AG09309 (cell line): ENCODE measurements at regions not wholly inside any gene's neighbourhood (a gene's known extent, or its start where the extent isn't known, plus 50 kb on each side); places are given as distances from the start of the nearest gene placed in this dataset.

Source experiments
- DNase-seq: peaks from one replicate; pipeline ENCODE4 v3.0.0-alpha.2; 2010; ENCODE audit warnings: low read depth
- H3K4me3 ChIP-seq: 2 replicates; pipeline ENCODE4 v1.5.1; 2011; ENCODE audit warnings: mild to moderate bottlenecking, low read depth, low read length, moderate library complexity; ENCODE audit not compliant: control insufficient read depth
- CTCF ChIP-seq: IDR thresholded peaks from 2 replicates; pipeline ENCODE4 v1.5.1; 2011; ENCODE audit warnings: mild to moderate bottlenecking, low read depth, low read length, inconsistent platforms; ENCODE audit not compliant: insufficient read depth, control insufficient read depth; ENCODE audit errors: missing control alignments

GRCh38 chr2:226310146-226310545, 489.5 kb downstream of the IRS1 start:
- no peak for DNase-seq
- H3K4me3 ChIP-seq: no peak overlapping the region
- no peak for TF ChIP-seq CTCF

- no peak for TF ChIP-seq CTCF
- peak; percentile 52 for DNase-seq
- no peak overlapping the region for H3K4me3 ChIP-seq
These were observed 490.6 kb downstream of the IRS1 start for GRCh38 chr2:226308986-226309385.

- no peak for DNase-seq
- H3K4me3 ChIP-seq: no peak overlapping the region
- no peak for TF ChIP-seq CTCF
These were observed 491.3 kb downstream of the IRS1 start for GRCh38 chr2:226308323-226308680.

- TF ChIP-seq CTCF: no peak
- DNase-seq: no peak
- no peak overlapping the region for H3K4me3 ChIP-seq
These were observed 491.9 kb downstream of the IRS1 start for GRCh38 chr2:226307487-226308322.

- no peak for DNase-seq
- TF ChIP-seq CTCF: no peak
- H3K4me3 ChIP-seq: no peak overlapping the region
These were observed 492.7 kb downstream of the IRS1 start for GRCh38 chr2:226306969-226307368.

GRCh38 chr2:226304308-226304707, 495.3 kb downstream of the IRS1 start:
- TF ChIP-seq CTCF: no peak
- no peak overlapping the region for H3K4me3 ChIP-seq
- DNase-seq: no peak
